ENCODE measurements at regions not wholly inside any gene's neighbourhood (a gene's known extent, or its start where the extent isn't known, plus 50 kb on each side); places are given as distances from the start of the nearest gene placed in this dataset.

DNA sequence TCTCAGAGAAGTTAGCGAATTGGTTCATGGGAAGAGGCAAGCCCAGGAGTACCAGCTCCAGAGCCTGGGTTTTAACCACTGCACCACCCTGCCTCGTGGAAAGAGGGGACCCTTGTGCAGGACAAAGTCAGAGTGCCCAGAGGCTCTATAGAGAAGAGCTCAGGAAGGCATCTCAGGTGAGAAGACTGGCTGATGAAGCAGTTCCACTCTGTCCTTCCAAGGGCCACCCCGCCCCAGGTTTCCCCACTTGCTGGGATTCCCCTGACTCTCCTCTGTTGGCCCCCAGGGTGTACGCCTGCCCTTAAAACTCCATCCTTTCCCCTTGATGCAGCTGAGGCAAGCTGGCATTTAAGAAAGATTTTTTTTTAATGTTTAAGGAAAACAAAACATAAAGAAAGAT lies 265.8 kb downstream of the BUD13 start:
- no peak overlapping the region for H3K4me3 ChIP-seq
- H3K4me1 ChIP-seq = no peaks in the 10 kb centered on the region
- DNase-seq (ENCODE audit: extremely low spot score in 2 of 2) = peak; percentile 81 to 82
- no peaks in the 10 kb centered on the region for H3K36me3 ChIP-seq
- TF ChIP-seq POLR2A (IDR thresholded peaks at IDR 0.05) (no peak), POLR2AphosphoS5 (IDR thresholded peaks at IDR 0.05; ENCODE audit: insufficient read depth in 1 of 2, low read depth in 1 of 2) (no peak)
- TF ChIP-seq, protein P1, sequence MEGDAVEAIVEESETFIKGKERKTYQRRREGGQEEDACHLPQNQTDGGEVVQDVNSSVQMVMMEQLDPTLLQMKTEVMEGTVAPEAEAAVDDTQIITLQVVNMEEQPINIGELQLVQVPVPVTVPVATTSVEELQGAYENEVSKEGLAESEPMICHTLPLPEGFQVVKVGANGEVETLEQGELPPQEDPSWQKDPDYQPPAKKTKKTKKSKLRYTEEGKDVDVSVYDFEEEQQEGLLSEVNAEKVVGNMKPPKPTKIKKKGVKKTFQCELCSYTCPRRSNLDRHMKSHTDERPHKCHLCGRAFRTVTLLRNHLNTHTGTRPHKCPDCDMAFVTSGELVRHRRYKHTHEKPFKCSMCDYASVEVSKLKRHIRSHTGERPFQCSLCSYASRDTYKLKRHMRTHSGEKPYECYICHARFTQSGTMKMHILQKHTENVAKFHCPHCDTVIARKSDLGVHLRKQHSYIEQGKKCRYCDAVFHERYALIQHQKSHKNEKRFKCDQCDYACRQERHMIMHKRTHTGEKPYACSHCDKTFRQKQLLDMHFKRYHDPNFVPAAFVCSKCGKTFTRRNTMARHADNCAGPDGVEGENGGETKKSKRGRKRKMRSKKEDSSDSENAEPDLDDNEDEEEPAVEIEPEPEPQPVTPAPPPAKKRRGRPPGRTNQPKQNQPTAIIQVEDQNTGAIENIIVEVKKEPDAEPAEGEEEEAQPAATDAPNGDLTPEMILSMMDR (IDR thresholded peaks at IDR 0.05) = no peak
- H3K27me3 ChIP-seq = no peaks in the 10 kb centered on the region
- intact Hi-C loops (cut with DNase I) = no loop called here
- no peaks in the 10 kb centered on the region for H3K9me3 ChIP-seq
- no peak overlapping the region for H3K27ac ChIP-seq

GRCh38 chr11:116506263-116506825 lies 266.4 kb downstream of the BUD13 start:
- intact Hi-C loops (cut with DNase I) = no loop called here
- Histone ChIP-seq H3K4me3 (no peak overlapping the region), H3K4me1 (no peaks in the 10 kb centered on the region), H3K9me3 (no peaks in the 10 kb centered on the region), H3K27ac (no peak overlapping the region), H3K27me3 (peaks cover 3% of the 10 kb centered on the region), H3K36me3 (no peaks in the 10 kb centered on the region)
- peak; percentile 43 to 49 for DNase-seq (ENCODE audit: extremely low spot score in 2 of 2)
- TF ChIP-seq POLR2A (IDR thresholded peaks at IDR 0.05) = no peak
- TF ChIP-seq POLR2AphosphoS5 (IDR thresholded peaks at IDR 0.05; ENCODE audit: insufficient read depth in 1 of 2, low read depth in 1 of 2) = no peak
- TF ChIP-seq, protein P1 (IDR thresholded peaks at IDR 0.05) = no peak

- intact Hi-C loops (cut with DNase I) = no loop called here
- Histone ChIP-seq H3K36me3 (no peaks in the 10 kb centered on the region), H3K9me3 (no peaks in the 10 kb centered on the region), H3K4me3 (no peak overlapping the region), H3K27ac (no peak overlapping the region), H3K4me1 (no peaks in the 10 kb centered on the region), H3K27me3 (peaks cover 4% of the 10 kb centered on the region)
- peak; percentile 80 to 95 for DNase-seq (ENCODE audit: extremely low spot score in 2 of 2)
- TF ChIP-seq POLR2A (IDR thresholded peaks at IDR 0.05) = no peak
- no peak for TF ChIP-seq POLR2AphosphoS5 (IDR thresholded peaks at IDR 0.05; ENCODE audit: insufficient read depth in 1 of 2, low read depth in 1 of 2)
- TF ChIP-seq, protein P1 (IDR thresholded peaks at IDR 0.05) = no peak
Observed at GRCh38 chr11:116505298-116506262, 267.2 kb downstream of the BUD13 start.

DNA sequence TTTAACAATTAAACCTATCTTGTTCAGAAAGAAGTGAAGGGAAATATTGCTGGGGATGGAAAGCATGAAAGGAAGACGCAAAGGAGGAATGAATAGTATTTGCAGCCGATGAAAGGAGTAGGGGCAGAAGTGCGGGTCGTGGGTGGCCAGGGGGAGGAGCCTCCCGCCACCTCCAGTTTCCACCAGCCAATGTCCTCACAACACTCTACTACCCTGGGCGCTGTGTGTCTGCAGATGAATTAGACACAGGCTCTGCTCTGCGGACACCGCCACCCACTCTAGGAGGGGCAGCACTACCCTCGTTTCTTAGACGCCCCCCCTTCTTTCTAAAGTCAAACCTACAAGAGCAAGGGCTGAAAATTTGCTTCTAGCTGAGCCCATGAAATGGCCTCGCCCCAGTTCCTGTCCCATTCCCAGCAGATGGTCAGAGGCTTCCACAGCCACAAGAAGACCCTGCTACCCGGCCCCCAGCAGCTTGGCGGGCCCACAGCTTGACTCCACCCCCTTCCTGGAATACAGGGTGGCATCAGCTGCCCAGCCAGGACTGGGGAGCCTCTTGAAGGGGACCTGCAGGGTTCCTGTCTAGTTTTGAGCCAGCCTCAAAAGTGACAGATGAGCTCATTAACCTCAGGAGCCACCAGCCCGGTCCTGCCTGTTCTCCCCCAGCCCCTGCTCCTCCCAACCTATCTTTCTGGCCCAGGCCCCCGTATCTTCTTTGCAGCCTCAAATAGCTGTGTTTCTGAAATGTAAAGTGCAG lies 268.1 kb downstream of the BUD13 start:
- no peaks in the 10 kb centered on the region for H3K4me1 ChIP-seq
- H3K4me3 ChIP-seq = no peak overlapping the region
- DNase-seq (ENCODE audit: extremely low spot score in 2 of 2) = peak; percentile 65 to 89
- TF ChIP-seq POLR2A (IDR thresholded peaks at IDR 0.05) = no peak
- no peak for TF ChIP-seq POLR2AphosphoS5 (IDR thresholded peaks at IDR 0.05; ENCODE audit: insufficient read depth in 1 of 2, low read depth in 1 of 2)
- TF ChIP-seq, protein P1 (IDR thresholded peaks at IDR 0.05) = no peak
- intact Hi-C loops (cut with DNase I) = no loop called here
- no peaks in the 10 kb centered on the region for H3K9me3 ChIP-seq
- H3K27me3 ChIP-seq = peaks cover 4% of the 10 kb centered on the region
- no peak overlapping the region for H3K27ac ChIP-seq
- no peaks in the 10 kb centered on the region for H3K36me3 ChIP-seq
